GM12878 (cell line): ENCODE measurements at regions not wholly inside any gene's neighbourhood (a gene's known extent, or its start where the extent isn't known, plus 50 kb on each side); places are given as distances from the start of the nearest gene placed in this dataset.
A peak's percentile ranks its signal among the peaks of the same experiment; 100 is the strongest.

Experiments
- ATAC-seq: fragments of 200-7000 bp; cut with Tn5 transposase; 3 replicates; pipeline ENCODE4 v1.9.1; 2020; ENCODE audit warnings: mild to moderate bottlenecking, moderate library complexity
- BruUV-seq: library from RNA; stranded (reverse); fragments of 400-500 nt; replicated peaks from 2 replicates; lab custom pipeline; 2021; lab: Mats Ljungman, UMichigan
- CTCF ChIA-PET: fragments of 300-600 bp; sonication (Branson Sonifier 250); formaldehyde crosslinking; extraction: SDS; loops from one replicate; lab custom pipeline; 2021; ENCODE audit warnings: inconsistent platforms; lab: Yijun Ruan, JAX
- POLR2A ChIA-PET: fragments of 350-600 bp; formaldehyde crosslinking; extraction: SDS; loops from one replicate; lab custom pipeline; 2021; ENCODE audit warnings: inconsistent platforms; lab: Charles Lee
- RAD21 ChIA-PET: fragments of 300-600 bp; sonication (Branson Sonifier 250); formaldehyde crosslinking; loops from one replicate; lab custom pipeline; 2023; ENCODE audit warnings: antibody characterized with exemption; ENCODE audit not compliant: unreplicated experiment; lab: Charles Lee
- SMC1A ChIA-PET: fragments of 300-600 bp; sonication (Branson Sonifier 250); formaldehyde crosslinking; loops from one replicate; lab custom pipeline; 2023; ENCODE audit not compliant: unreplicated experiment, uncharacterized antibody; lab: Charles Lee
- DNase-seq: peaks from one replicate; pipeline ENCODE4 v3.0.0-alpha.2; 2011; ENCODE audit warnings: low read depth, low spot score
- FAIRE-seq: peaks from 3 replicates; lab custom pipeline; 2011; peaks lifted over from hg19 to GRCh38; lab: Jason Lieb, UNC
- H2AFZ ChIP-seq: 2 replicates; pipeline ENCODE4 v1.6.0; 2011; ENCODE audit warnings: low read depth, low read length, control low read depth; ENCODE audit not compliant: control insufficient read depth
- H3K27ac ChIP-seq: 2 replicates; pipeline ENCODE4 v1.5.1; 2011; ENCODE audit warnings: control low read depth; ENCODE audit not compliant: control insufficient read depth, insufficient read depth
- H3K27me3 ChIP-seq, 2 experiments: replicated peaks in 1 of 2; 2 replicates each; pipeline versions ENCODE4 v1.6.0 to v1.6.1; 2011; ENCODE audit warnings: low read length in 1 of 2; ENCODE audit not compliant: control insufficient read depth in 2 of 2, insufficient read depth in 2 of 2
- H3K36me3 ChIP-seq, 2 experiments: 2 replicates each; pipeline ENCODE4 v1.5.1; 2011; ENCODE audit warnings: low read length in 1 of 2; ENCODE audit not compliant: control insufficient read depth in 2 of 2, insufficient read depth in 2 of 2
- H3K4me1 ChIP-seq: 2 replicates; pipeline ENCODE4 v1.6.1; 2011; ENCODE audit warnings: mild to moderate bottlenecking, low read length, moderate library complexity, mixed read lengths; ENCODE audit not compliant: control insufficient read depth, insufficient read depth
- H3K4me2 ChIP-seq: 2 replicates; pipeline ENCODE4 v1.6.0; 2011; ENCODE audit warnings: control low read depth; ENCODE audit not compliant: control insufficient read depth, insufficient read depth
- H3K4me3 ChIP-seq: fragments of 200-600 bp; sonication (generic); 2 replicates; pipeline ENCODE4 v1.5.1; 2016
- H3K79me2 ChIP-seq: 2 replicates; pipeline ENCODE4 v1.6.0; 2011; ENCODE audit warnings: low read length; ENCODE audit not compliant: control insufficient read depth, insufficient read depth
- H3K9ac ChIP-seq: 2 replicates; pipeline ENCODE4 v1.8.0; 2011; ENCODE audit warnings: low read length, control low read depth, mixed read lengths; ENCODE audit not compliant: control insufficient read depth, insufficient read depth
- H3K9me3 ChIP-seq: replicated peaks from 3 replicates; pipeline ENCODE4 v1.5.1; 2011; ENCODE audit warnings: mild to moderate bottlenecking, low read length; ENCODE audit not compliant: control insufficient read depth, insufficient read depth
- H4K20me1 ChIP-seq: 2 replicates; pipeline ENCODE4 v1.6.0; 2011; ENCODE audit not compliant: control insufficient read depth, insufficient read depth
- ATF7 ChIP-seq: fragments of 450-650 bp; IDR thresholded peaks from 2 replicates; pipeline ENCODE4 v1.6.1; 2016; ENCODE audit warnings: low read depth, mild to moderate bottlenecking
- BACH1 ChIP-seq: fragments of 450-650 bp; IDR thresholded peaks from 2 replicates; pipeline ENCODE4 v1.6.1; 2017; ENCODE audit warnings: mild to moderate bottlenecking, borderline replicate concordance
- CEBPB ChIP-seq, 2 experiments: fragments of 150-350 bp in 1 of 2; IDR thresholded peaks; 2 replicates each; pipeline ENCODE4 v1.6.1; 2012 to 2014; ENCODE audit warnings: low read depth in 2 of 2, low read length in 2 of 2, borderline replicate concordance in 1 of 2, inconsistent platforms in 1 of 2
- KDM1A ChIP-seq: fragments of 200-600 bp; sonication (generic); IDR thresholded peaks from 2 replicates; pipeline ENCODE4 v1.6.1; 2016; ENCODE audit warnings: borderline replicate concordance
- MEF2B ChIP-seq: fragments of 450-650 bp; IDR thresholded peaks from 2 replicates; pipeline ENCODE4 v1.6.1; 2018; ENCODE audit warnings: mild to moderate bottlenecking, moderate library complexity; ENCODE audit not compliant: partially characterized antibody, poor library complexity, severe bottlenecking
- MXI1 ChIP-seq: fragments of 150-350 bp; IDR thresholded peaks from 2 replicates; pipeline ENCODE4 v1.6.1; 2011; ENCODE audit warnings: low read depth, mild to moderate bottlenecking, inconsistent platforms, low read length, improper control_type of control experiment
- WGBS: methylation state at CpG from one replicate; pipeline ENCODE4 v1.1.6; 2016; ENCODE audit warnings: low lambda C conversion rate; ENCODE audit not compliant: insufficient replicate concordance, insufficient coverage; ENCODE audit errors: missing lambda C conversion rate; 5-methylcytosine and 5-hydroxymethylcytosine counted together
- in situ Hi-C: fragments of 300-500 bp; cut with MboI; formaldehyde crosslinking; loops from 9 replicates; pipeline ENCODE4 v1.14.3; 2018; ENCODE audit warnings: mixed read lengths
- intact Hi-C: fragments of 100-400 bp; cut with micrococcal nuclease; formaldehyde crosslinking; loops from one replicate; pipeline ENCODE4 v1.14.2; 2022; ENCODE audit not compliant: unreplicated experiment
- TF ChIP-seq, protein P1 (sequence below): fragments of 450-650 bp; IDR thresholded peaks from 2 replicates; pipeline ENCODE4 v1.6.1; 2017; ENCODE audit warnings: antibody characterized with exemption, mild to moderate bottlenecking, moderate library complexity
- TF ChIP-seq, protein P2 (sequence below): fragments of 450-650 bp; conservative IDR thresholded peaks from 2 replicates; pipeline ENCODE4 v1.6.1; 2017; ENCODE audit warnings: mild to moderate bottlenecking, moderate library complexity
- TF ChIP-seq, protein P3 (sequence below): fragments of 150-350 bp; IDR thresholded peaks from 2 replicates; pipeline ENCODE4 v1.6.1; 2014; ENCODE audit warnings: mild to moderate bottlenecking, low read depth, low read length

DNA sequence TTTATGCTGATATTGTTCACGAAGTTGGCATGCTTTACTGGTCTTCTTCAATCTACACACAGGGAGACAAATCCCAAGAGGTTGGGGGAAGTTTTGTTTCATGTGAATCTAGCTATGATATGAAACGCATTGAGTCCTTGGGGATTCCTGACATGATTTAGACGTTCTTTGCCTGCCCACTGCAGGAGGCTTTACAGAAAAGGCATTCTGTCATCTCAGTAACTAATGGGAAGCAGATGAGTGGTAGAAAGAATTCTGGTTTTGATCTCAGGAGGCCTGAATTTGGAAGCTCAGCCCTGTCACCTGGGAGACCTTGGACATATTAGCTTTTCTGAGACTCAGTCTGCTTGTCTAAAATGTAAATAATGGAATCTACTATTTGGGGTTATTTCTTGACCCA is 383.0 kb upstream of the NFIA start:
- Histone ChIP-seq H3K4me3 (no peak overlapping the region), H3K36me3 (no peaks in the 10 kb centered on the region), H4K20me1 (no peaks in the 10 kb centered on the region), H3K27me3 (no peaks in the 10 kb centered on the region), H3K9ac (no peak overlapping the region), H3K79me2 (no peaks in the 10 kb centered on the region), H3K4me2 (no peak overlapping the region), H3K27ac (no peak overlapping the region), H3K9me3 (no peaks in the 10 kb centered on the region), H3K4me1 (no peaks in the 10 kb centered on the region), H2AFZ (no peak overlapping the region)
- ChIA-PET RAD21 (no interaction called here), CTCF (interaction anchor here (0.8 kb wide), 1 partner anchor 9 kb away, joined by 3 read pairs; no protein-coding TSS in a partner anchor), SMC1A (interaction anchor here (1.0 kb wide), 1 partner anchor 24 kb away, joined by 3 read pairs; no protein-coding TSS in a partner anchor), POLR2A (no interaction called here)
- WGBS: 1% methylated on average over 3 of the region's 3 CpGs
- in situ Hi-C loops: no loop called here
- peak; percentile 21 for TF ChIP-seq MEF2B
- TF ChIP-seq, protein P1, sequence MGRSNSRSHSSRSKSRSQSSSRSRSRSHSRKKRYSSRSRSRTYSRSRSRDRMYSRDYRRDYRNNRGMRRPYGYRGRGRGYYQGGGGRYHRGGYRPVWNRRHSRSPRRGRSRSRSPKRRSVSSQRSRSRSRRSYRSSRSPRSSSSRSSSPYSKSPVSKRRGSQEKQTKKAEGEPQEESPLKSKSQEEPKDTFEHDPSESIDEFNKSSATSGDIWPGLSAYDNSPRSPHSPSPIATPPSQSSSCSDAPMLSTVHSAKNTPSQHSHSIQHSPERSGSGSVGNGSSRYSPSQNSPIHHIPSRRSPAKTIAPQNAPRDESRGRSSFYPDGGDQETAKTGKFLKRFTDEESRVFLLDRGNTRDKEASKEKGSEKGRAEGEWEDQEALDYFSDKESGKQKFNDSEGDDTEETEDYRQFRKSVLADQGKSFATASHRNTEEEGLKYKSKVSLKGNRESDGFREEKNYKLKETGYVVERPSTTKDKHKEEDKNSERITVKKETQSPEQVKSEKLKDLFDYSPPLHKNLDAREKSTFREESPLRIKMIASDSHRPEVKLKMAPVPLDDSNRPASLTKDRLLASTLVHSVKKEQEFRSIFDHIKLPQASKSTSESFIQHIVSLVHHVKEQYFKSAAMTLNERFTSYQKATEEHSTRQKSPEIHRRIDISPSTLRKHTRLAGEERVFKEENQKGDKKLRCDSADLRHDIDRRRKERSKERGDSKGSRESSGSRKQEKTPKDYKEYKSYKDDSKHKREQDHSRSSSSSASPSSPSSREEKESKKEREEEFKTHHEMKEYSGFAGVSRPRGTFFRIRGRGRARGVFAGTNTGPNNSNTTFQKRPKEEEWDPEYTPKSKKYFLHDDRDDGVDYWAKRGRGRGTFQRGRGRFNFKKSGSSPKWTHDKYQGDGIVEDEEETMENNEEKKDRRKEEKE: no peak
- no TSS peak for BruUV-seq
- no peak for FAIRE-seq
- intact Hi-C loops: no loop called here
- no peak for DNase-seq
- ATAC-seq: no peak

DNA sequence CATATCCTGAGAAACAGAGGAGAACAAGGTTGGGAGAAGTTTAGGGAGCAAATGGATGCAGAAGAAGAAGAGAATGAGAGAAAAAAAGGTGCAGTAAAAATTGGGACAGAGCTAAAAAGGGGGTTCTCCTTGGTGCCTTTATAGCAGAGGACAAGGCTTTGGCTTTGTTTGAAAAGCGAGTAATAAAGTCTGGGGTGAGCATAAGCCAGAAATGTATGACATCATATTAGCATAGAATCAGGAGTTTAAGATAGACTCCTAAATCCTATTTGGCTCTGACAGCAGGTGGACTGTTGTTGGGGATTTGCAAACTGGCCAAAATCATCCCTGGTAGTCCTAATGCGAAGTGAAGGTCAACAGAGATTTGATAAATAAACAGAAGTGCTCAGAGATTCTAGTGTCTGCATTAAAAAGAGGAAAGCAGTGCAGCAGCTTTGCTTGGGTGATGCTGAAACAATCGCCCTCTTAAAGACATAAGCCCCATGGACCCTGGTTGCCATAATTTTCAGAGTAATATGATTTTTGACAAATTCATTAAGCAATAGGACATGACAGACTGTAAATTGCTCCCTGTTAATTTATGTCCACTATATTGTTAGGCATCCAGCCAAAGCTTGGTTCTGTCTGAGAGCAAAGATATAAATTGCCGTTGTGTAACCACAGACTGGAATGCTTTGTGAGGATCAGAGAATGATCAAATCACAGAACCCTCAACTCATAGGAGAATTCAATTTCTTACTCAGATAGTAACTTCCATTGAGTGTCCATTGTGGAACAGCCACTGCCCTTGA is 385.0 kb upstream of the NFIA start:
- DNase-seq (no peak), ATAC-seq (no peak), FAIRE-seq (no peak)
- Histone ChIP-seq H2AFZ (no peak overlapping the region), H3K9me3 (no peaks in the 10 kb centered on the region), H3K27ac (no peak overlapping the region), H3K36me3 (no peaks in the 10 kb centered on the region), H3K4me2 (no peak overlapping the region), H3K27me3 (no peaks in the 10 kb centered on the region), H3K9ac (no peak overlapping the region), H3K4me1 (no peaks in the 10 kb centered on the region), H3K4me3 (no peak overlapping the region), H3K79me2 (no peaks in the 10 kb centered on the region), H4K20me1 (no peaks in the 10 kb centered on the region)
- ChIA-PET CTCF (no interaction called here), SMC1A (no interaction called here), POLR2A (no interaction called here), RAD21 (no interaction called here)
- intact Hi-C loops (no loop called here), in situ Hi-C loops (no loop called here)
- 0% methylated on average over 4 of the region's 4 CpGs for WGBS
- no TSS peak for BruUV-seq
- no peak for TF ChIP-seq KDM1A
- no peak for TF ChIP-seq MXI1
- TF ChIP-seq, protein P2, sequence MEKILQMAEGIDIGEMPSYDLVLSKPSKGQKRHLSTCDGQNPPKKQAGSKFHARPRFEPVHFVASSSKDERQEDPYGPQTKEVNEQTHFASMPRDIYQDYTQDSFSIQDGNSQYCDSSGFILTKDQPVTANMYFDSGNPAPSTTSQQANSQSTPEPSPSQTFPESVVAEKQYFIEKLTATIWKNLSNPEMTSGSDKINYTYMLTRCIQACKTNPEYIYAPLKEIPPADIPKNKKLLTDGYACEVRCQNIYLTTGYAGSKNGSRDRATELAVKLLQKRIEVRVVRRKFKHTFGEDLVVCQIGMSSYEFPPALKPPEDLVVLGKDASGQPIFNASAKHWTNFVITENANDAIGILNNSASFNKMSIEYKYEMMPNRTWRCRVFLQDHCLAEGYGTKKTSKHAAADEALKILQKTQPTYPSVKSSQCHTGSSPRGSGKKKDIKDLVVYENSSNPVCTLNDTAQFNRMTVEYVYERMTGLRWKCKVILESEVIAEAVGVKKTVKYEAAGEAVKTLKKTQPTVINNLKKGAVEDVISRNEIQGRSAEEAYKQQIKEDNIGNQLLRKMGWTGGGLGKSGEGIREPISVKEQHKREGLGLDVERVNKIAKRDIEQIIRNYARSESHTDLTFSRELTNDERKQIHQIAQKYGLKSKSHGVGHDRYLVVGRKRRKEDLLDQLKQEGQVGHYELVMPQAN: no peak
- TF ChIP-seq, protein P3, sequence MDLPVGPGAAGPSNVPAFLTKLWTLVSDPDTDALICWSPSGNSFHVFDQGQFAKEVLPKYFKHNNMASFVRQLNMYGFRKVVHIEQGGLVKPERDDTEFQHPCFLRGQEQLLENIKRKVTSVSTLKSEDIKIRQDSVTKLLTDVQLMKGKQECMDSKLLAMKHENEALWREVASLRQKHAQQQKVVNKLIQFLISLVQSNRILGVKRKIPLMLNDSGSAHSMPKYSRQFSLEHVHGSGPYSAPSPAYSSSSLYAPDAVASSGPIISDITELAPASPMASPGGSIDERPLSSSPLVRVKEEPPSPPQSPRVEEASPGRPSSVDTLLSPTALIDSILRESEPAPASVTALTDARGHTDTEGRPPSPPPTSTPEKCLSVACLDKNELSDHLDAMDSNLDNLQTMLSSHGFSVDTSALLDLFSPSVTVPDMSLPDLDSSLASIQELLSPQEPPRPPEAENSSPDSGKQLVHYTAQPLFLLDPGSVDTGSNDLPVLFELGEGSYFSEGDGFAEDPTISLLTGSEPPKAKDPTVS: no peak
- no peak for TF ChIP-seq ATF7
- TF ChIP-seq CEBPB (IDR thresholded peaks at IDR 0.05; ENCODE audit: borderline replicate concordance in 1 of 2, low read depth in 2 of 2, low read length in 2 of 2): no peak
- no peak for TF ChIP-seq BACH1
